ENCODE measurements at regions not wholly inside any gene's neighbourhood (a gene's known extent, or its start where the extent isn't known, plus 50 kb on each side); places are given as distances from the start of the nearest gene placed in this dataset.

DNA sequence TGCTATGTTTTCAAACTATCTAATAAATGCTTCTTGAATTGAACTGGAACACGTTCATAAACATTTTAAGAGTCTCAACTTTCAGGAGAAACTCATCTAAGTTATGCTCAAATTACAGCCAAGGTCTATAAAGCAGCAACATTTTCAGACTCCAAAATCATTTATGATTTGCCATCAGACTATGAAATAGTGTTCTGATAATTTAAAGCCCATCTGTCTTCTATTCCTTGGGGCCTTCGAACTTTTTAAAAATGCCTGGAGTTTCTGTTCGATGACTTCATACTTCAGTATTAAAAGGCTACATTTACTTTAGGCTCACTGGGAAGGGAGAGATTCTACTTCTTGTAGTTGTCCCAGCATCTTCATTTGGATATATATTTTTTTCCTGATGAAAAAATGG is 73.6 kb upstream of the NXPH2 start:
- TF ChIP-seq, protein P1, sequence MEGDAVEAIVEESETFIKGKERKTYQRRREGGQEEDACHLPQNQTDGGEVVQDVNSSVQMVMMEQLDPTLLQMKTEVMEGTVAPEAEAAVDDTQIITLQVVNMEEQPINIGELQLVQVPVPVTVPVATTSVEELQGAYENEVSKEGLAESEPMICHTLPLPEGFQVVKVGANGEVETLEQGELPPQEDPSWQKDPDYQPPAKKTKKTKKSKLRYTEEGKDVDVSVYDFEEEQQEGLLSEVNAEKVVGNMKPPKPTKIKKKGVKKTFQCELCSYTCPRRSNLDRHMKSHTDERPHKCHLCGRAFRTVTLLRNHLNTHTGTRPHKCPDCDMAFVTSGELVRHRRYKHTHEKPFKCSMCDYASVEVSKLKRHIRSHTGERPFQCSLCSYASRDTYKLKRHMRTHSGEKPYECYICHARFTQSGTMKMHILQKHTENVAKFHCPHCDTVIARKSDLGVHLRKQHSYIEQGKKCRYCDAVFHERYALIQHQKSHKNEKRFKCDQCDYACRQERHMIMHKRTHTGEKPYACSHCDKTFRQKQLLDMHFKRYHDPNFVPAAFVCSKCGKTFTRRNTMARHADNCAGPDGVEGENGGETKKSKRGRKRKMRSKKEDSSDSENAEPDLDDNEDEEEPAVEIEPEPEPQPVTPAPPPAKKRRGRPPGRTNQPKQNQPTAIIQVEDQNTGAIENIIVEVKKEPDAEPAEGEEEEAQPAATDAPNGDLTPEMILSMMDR (conservative IDR thresholded peaks at IDR 0.05), result no peak
- no peak for TF ChIP-seq ZFX (IDR thresholded peaks at IDR 0.05)
